Activated naive CD4-positive, alpha-beta T cell treated with anti-CD3 and anti-CD28 coated beads for 36 hours (primary cell): ENCODE measurements at regions not wholly inside any gene's neighbourhood (a gene's known extent, or its start where the extent isn't known, plus 50 kb on each side); places are given as distances from the start of the nearest gene placed in this dataset.

Experiments
- CTCF ChIA-PET: fragments of 350-600 bp; sonication (Branson Sonifier 250); formaldehyde crosslinking; loops from one replicate; lab custom pipeline; 2021; ENCODE audit warnings: antibody characterized with exemption; lab: Charles Lee
- DNase-seq: peaks from one replicate; pipeline ENCODE4 v3.0.0-alpha.2; 2020
- H3K27ac Mint-ChIP-seq: one replicate; pipeline ENCODE4 v1.8.0; 2021; ENCODE audit warnings: mild to moderate bottlenecking, mixed read lengths
- H3K27me3 Mint-ChIP-seq: one replicate; pipeline ENCODE4 v1.8.0; 2021; ENCODE audit warnings: low read depth, mixed read lengths
- H3K36me3 Mint-ChIP-seq: one replicate; pipeline ENCODE4 v1.8.0; 2021; ENCODE audit warnings: low read depth, mixed read lengths
- H3K4me1 Mint-ChIP-seq: one replicate; pipeline ENCODE4 v1.8.0; 2021; ENCODE audit warnings: low read depth, mixed read lengths
- H3K4me3 Mint-ChIP-seq: one replicate; pipeline ENCODE4 v1.8.0; 2021; ENCODE audit warnings: mild to moderate bottlenecking, moderate library complexity, mixed read lengths
- H3K9me3 Mint-ChIP-seq: one replicate; pipeline ENCODE4 v1.8.0; 2021; ENCODE audit warnings: mixed read lengths
- intact Hi-C: fragments of 100-400 bp; cut with micrococcal nuclease; formaldehyde crosslinking; loops from one replicate; pipeline ENCODE4 v1.15.1; 2023

GRCh38 chr13:99911965-99912566, 59.5 kb downstream of the ZIC5 start:
- Mint-ChIP-seq H3K9me3 (no peaks in the 10 kb centered on the region), H3K4me3 (no peak overlapping the region), H3K4me1 (peaks cover 14% of the 10 kb centered on the region), H3K36me3 (no peaks in the 10 kb centered on the region), H3K27ac (peak overlapping the region; percentile 14), H3K27me3 (peaks cover 20% of the 10 kb centered on the region)
- DNase-seq: peak; percentile 54
- CTCF ChIA-PET: interaction anchor here (0.6 to 3.6 kb wide), 5 partner anchors 13 to 541 kb away, joined by 3 to 30 read pairs (median 5); no protein-coding TSS in a partner anchor
- intact Hi-C loops: loop anchor here (1.0 kb wide), 1 partner anchor 256 kb away; no protein-coding TSS in a partner anchor

DNA sequence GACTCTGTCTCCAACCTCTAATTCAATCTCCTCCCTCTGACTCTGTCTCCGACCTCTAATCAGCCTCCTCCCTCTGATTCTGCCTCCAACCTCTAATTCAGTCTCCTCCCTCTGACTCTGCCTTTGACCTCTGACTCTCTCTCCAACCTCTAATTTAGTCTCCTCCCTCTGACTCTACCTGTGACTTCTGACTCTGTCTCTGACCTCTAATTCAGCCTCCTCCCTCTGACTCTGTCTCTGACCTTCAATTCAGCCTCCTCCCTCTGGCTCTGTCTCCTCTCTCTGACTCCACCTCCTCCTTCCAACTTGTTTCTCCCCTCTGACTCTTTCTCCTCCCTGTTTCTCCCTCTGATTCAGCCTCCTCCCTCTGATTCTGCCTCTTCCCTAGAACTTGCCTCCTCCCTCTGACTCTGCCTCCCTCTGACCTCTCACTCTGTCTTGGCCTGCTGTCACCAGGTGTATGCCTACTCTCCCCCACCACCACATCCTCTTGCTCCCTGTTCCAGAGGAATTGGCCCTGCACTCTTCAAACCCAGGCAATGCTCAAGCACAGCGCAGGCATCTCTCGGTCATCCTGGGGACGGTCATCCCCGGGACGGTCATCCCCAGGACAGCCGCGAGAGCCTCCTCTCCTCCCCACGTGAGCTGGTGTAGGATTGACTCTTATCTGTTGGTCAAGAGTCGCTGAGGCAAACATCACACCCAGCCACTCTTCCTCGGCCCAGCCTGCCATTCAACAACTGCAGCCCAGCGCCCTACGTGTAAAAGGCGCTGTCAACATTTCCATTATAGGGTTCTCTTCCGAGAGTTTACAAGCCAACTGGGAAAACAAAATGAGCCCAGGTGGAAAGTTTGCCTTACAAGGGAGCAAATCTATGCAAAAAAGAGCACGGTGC, 60.2 kb downstream of the ZIC5 start:
- Mint-ChIP-seq H3K27me3 (peaks cover 23% of the 10 kb centered on the region), H3K36me3 (no peaks in the 10 kb centered on the region), H3K4me3 (no peak overlapping the region), H3K9me3 (no peaks in the 10 kb centered on the region), H3K4me1 (peaks cover 14% of the 10 kb centered on the region), H3K27ac (peak overlapping the region; percentile 14)
- CTCF ChIA-PET: interaction anchor here (0.6 to 3.6 kb wide), 5 partner anchors 11 to 438 kb away, joined by 4 to 30 read pairs (median 5); no protein-coding TSS in a partner anchor
- intact Hi-C loops: no loop called here
- DNase-seq: no peak

DNA sequence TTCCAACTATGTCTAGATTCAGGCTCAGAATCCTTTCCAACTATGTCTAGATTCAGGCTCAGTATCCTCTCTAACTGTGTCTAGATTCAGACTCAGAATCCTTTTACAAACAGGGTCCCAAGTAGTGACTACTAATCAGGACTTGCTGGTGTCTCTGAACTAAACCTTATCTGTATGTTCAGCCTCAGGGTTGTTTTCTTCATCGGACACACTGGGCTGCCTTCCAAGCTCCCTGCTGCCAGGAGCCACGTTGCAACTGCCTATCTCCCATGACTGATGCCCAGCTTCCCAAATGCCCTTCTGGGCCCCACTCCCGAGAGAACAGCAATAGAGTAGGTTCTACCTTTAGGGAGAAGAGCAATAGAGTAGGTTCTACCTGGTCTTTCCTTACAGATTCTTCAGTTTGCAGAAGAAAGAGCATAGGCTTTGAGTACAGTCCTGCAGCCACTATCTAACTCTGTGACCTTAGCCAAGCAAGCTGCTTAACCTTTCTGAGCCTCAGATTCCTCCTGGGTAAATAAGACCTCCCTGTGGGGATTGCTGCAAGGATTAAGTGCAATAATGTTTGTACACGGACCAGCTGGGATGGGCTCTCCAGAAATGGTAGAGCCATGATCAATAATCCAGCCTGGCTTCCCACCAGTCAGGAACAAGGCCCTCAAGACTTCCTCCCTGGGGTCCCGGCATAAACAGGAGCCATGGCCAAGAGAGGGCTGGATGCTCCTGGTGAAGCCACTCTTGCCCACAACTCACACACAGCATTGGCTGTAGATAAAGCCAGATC, 61.5 kb downstream of the ZIC5 start:
- H3K27ac Mint-ChIP-seq: no peak overlapping the region
- DNase-seq: no peak
- H3K36me3 Mint-ChIP-seq: no peaks in the 10 kb centered on the region
- intact Hi-C loops: no loop called here
- peaks cover 27% of the 10 kb centered on the region for H3K27me3 Mint-ChIP-seq
- no peaks in the 10 kb centered on the region for H3K9me3 Mint-ChIP-seq
- peaks cover 14% of the 10 kb centered on the region for H3K4me1 Mint-ChIP-seq
- no peak overlapping the region for H3K4me3 Mint-ChIP-seq
- CTCF ChIA-PET: interaction anchor here (0.7 to 1.2 kb wide), 2 partner anchors 9 to 645 kb away, joined by 4 to 5 read pairs; no protein-coding TSS in a partner anchor

GRCh38 chr13:99909097-99909835, 62.3 kb downstream of the ZIC5 start:
- H3K36me3 Mint-ChIP-seq: no peaks in the 10 kb centered on the region
- intact Hi-C loops: no loop called here
- H3K4me3 Mint-ChIP-seq: no peak overlapping the region
- peaks cover 14% of the 10 kb centered on the region for H3K4me1 Mint-ChIP-seq
- CTCF ChIA-PET: interaction anchor here (0.7 to 2.1 kb wide), 3 partner anchors 7 to 645 kb away, joined by 4 to 10 read pairs (median 10); no protein-coding TSS in a partner anchor
- H3K9me3 Mint-ChIP-seq: no peaks in the 10 kb centered on the region
- no peak for DNase-seq
- H3K27ac Mint-ChIP-seq: no peak overlapping the region
- H3K27me3 Mint-ChIP-seq: peaks cover 26% of the 10 kb centered on the region

DNA sequence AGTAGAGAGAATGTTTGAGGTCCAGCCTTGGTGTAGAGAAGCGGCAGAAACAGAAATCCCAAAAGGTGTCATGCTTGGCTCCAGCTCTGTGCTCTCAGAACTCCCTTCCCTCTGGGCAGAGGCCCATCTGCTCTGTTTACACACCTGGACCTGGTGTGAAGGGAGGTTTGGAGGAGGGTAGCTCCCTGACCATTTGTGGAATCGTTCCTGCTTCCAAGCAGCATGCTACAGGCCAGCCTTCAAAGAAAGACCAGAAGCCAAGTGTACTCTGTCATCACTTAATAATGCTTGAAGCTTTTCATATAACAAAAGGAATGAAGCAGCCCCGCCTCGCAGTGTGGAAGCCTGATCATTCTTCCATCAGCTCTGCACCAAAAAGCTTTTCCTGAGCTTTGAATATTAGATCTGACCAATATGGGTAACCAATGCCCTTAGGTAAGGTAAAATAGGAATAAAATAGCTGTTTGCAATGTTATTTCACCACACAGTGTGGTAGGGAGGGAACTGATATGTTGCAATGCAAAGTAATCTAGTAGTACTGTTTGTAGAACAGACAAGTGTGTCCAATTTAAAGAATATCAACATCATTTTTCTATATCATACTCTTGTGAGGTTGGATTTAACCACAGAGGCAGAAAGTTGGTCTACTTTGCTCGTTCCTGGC, 63.3 kb downstream of the ZIC5 start:
- no peak overlapping the region for H3K27ac Mint-ChIP-seq
- H3K9me3 Mint-ChIP-seq: no peaks in the 10 kb centered on the region
- H3K27me3 Mint-ChIP-seq: peaks cover 23% of the 10 kb centered on the region
- H3K4me1 Mint-ChIP-seq: peaks cover 14% of the 10 kb centered on the region
- no peak for DNase-seq
- no peaks in the 10 kb centered on the region for H3K36me3 Mint-ChIP-seq
- no peak overlapping the region for H3K4me3 Mint-ChIP-seq
- CTCF ChIA-PET: interaction anchor here (0.6 to 2.1 kb wide), 6 partner anchors 8 to 609 kb away, joined by 3 to 10 read pairs (median 5); no protein-coding TSS in a partner anchor
- intact Hi-C loops: no loop called here

GRCh38 chr13:99907627-99908026, 63.9 kb downstream of the ZIC5 start:
- H3K27me3 Mint-ChIP-seq: peaks cover 25% of the 10 kb centered on the region
- intact Hi-C loops: no loop called here
- H3K27ac Mint-ChIP-seq: no peak overlapping the region
- peaks cover 14% of the 10 kb centered on the region for H3K4me1 Mint-ChIP-seq
- H3K36me3 Mint-ChIP-seq: no peaks in the 10 kb centered on the region
- DNase-seq: no peak
- H3K4me3 Mint-ChIP-seq: no peak overlapping the region
- no peaks in the 10 kb centered on the region for H3K9me3 Mint-ChIP-seq
- CTCF ChIA-PET: interaction anchor here (0.6 to 2.1 kb wide), 6 partner anchors 8 to 609 kb away, joined by 3 to 10 read pairs (median 4); no protein-coding TSS in a partner anchor

DNA sequence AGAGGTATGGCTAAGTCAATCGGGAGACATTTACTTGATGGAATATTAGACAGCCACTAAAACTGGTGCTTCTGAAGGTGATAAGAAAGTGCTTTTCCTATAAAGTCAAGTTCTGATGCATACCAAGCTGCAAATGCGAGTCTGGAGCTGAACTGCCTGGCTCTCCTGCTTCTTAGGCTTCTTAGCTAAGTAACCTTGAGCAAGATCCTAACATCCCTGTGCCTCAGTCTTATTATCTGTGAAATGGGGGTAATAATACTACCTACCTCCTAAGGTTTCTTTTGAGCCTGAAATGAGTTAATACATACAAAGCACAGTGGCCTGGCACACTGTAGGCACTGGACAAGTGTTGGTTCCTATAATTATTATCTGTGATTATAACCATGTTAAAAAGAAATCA, 64.5 kb downstream of the ZIC5 start:
- no peak for DNase-seq
- CTCF ChIA-PET: interaction anchor here (0.7 to 2.1 kb wide), 4 partner anchors 9 to 610 kb away, joined by 3 to 10 read pairs (median 4); no protein-coding TSS in a partner anchor
- Mint-ChIP-seq H3K27ac (no peak overlapping the region), H3K9me3 (no peaks in the 10 kb centered on the region), H3K4me1 (peaks cover 10% of the 10 kb centered on the region), H3K4me3 (no peak overlapping the region), H3K36me3 (no peaks in the 10 kb centered on the region), H3K27me3 (peaks cover 25% of the 10 kb centered on the region)
- intact Hi-C loops: no loop called here

DNA sequence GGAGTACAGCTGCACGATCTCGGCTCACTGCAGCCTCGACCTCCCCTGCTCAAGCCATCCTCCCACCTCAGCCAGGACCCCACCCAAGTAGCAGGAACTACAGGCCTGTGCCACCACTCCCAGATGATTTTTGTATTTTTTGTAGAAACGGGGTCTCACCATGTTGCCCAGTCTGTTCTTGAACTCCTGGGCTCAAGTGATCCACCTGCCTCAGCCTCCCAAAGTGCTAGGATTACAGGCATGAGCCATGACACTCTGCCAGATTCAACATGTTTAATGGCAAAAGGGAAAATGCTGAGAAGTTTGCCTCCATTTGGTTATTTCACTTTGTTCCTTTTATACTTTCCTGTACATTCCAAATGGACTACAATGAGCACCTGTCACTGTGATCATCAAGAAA, 65.8 kb downstream of the ZIC5 start:
- peaks cover 23% of the 10 kb centered on the region for H3K27me3 Mint-ChIP-seq
- no peaks in the 10 kb centered on the region for H3K36me3 Mint-ChIP-seq
- CTCF ChIA-PET: interaction anchor here (1.6 kb wide), 1 partner anchor 10 kb away, joined by 7 read pairs; no protein-coding TSS in a partner anchor
- no peaks in the 10 kb centered on the region for H3K9me3 Mint-ChIP-seq
- no peak overlapping the region for H3K27ac Mint-ChIP-seq
- no peak overlapping the region for H3K4me3 Mint-ChIP-seq
- H3K4me1 Mint-ChIP-seq: no peaks in the 10 kb centered on the region
- intact Hi-C loops: no loop called here
- DNase-seq: no peak

GRCh38 chr13:99905224-99905623, 66.3 kb downstream of the ZIC5 start:
- Mint-ChIP-seq H3K9me3 (no peaks in the 10 kb centered on the region), H3K27ac (no peak overlapping the region), H3K27me3 (peaks cover 27% of the 10 kb centered on the region), H3K4me1 (no peaks in the 10 kb centered on the region), H3K4me3 (no peak overlapping the region), H3K36me3 (no peaks in the 10 kb centered on the region)
- CTCF ChIA-PET: interaction anchor here (0.6 to 1.6 kb wide), 3 partner anchors 11 to 562 kb away, joined by 3 to 7 read pairs (median 5); no protein-coding TSS in a partner anchor
- DNase-seq: no peak
- intact Hi-C loops: no loop called here

DNA sequence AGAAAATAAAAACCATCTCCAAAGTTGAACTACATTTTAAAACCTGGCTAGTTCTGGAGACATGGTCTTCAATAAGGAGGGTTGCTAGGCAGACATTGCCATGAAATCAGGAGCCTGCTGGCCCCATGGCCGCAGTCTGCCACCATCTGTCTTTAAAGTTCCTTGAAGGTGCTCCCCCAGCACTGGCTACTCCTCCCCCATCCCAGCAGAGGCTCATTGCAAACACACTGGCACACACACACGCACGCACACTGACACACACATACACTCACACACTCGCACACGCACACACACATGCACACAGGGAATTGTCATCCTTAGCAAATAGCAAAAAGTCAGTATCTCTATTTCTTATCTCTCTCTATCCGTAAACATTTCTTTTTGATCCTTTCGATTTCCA, 68.4 kb downstream of the ZIC5 start:
- Mint-ChIP-seq H3K9me3 (no peaks in the 10 kb centered on the region), H3K27me3 (peaks cover 39% of the 10 kb centered on the region), H3K36me3 (no peaks in the 10 kb centered on the region), H3K4me3 (no peak overlapping the region), H3K27ac (no peak overlapping the region), H3K4me1 (no peaks in the 10 kb centered on the region)
- intact Hi-C loops: loop anchor here (5.0 kb wide), 1 partner anchor 184 kb away; the partner anchor contains the start of gene PCCA
- CTCF ChIA-PET: no interaction called here
- DNase-seq: no peak

- no peaks in the 10 kb centered on the region for H3K9me3 Mint-ChIP-seq
- H3K4me3 Mint-ChIP-seq: no peak overlapping the region
- no peak overlapping the region for H3K27ac Mint-ChIP-seq
- intact Hi-C loops: loop anchor here (5.0 kb wide), 1 partner anchor 185 kb away; the partner anchor contains the start of gene PCCA
- H3K27me3 Mint-ChIP-seq: peaks cover 42% of the 10 kb centered on the region
- DNase-seq: no peak
- CTCF ChIA-PET: interaction anchor here (1.1 kb wide), 1 partner anchor 282 kb away, joined by 3 read pairs; no protein-coding TSS in a partner anchor
- H3K36me3 Mint-ChIP-seq: no peaks in the 10 kb centered on the region
- no peaks in the 10 kb centered on the region for H3K4me1 Mint-ChIP-seq
Observed at GRCh38 chr13:99902657-99903056, 68.9 kb downstream of the ZIC5 start.
